GM21723 (cell line): ENCODE measurements at regions not wholly inside any gene's neighbourhood (a gene's known extent, or its start where the extent isn't known, plus 50 kb on each side); places are given as distances from the start of the nearest gene placed in this dataset.

Experiments used
- ATAC-seq: cut with Tn5 transposase; IDR thresholded peaks from one replicate; pipeline ENCODE4 v1.9.1; 2021; ENCODE audit warnings: mild to moderate bottlenecking, moderate library complexity; ENCODE audit not compliant: unreplicated experiment

GRCh38 chr11:106212081-106212480 lies 134.6 kb downstream of the AASDHPPT start:
- ATAC-seq = no peak

- no peak for ATAC-seq
Observed at GRCh38 chr11:106216281-106216680, 138.8 kb downstream of the AASDHPPT start.

- no peak for ATAC-seq
Observed at GRCh38 chr11:106217456-106217855, 140.0 kb downstream of the AASDHPPT start.

- ATAC-seq = no peak
Observed at GRCh38 chr11:106218106-106218505, 140.6 kb downstream of the AASDHPPT start.

GRCh38 chr11:106222626-106223025 lies 145.2 kb downstream of the AASDHPPT start:
- no peak for ATAC-seq

- ATAC-seq = no peak
Observed at GRCh38 chr11:106224172-106224571, 146.7 kb downstream of the AASDHPPT start.

GRCh38 chr11:106228996-106229395 lies 151.5 kb downstream of the AASDHPPT start:
- no peak for ATAC-seq

- no peak for ATAC-seq
Observed at GRCh38 chr11:106231591-106231990, 154.1 kb downstream of the AASDHPPT start.

GRCh38 chr11:106233191-106233590 lies 155.7 kb downstream of the AASDHPPT start:
- no peak for ATAC-seq

- peak; percentile 47 for ATAC-seq
Observed at GRCh38 chr11:106234794-106235193, 157.3 kb downstream of the AASDHPPT start.

GRCh38 chr11:106236295-106236694 lies 158.8 kb downstream of the AASDHPPT start:
- no peak for ATAC-seq

- no peak for ATAC-seq
Observed at GRCh38 chr11:106238704-106239360, 161.4 kb downstream of the AASDHPPT start.

- no peak for ATAC-seq
Observed at GRCh38 chr11:106241601-106242257, 164.3 kb downstream of the AASDHPPT start.

GRCh38 chr11:106242718-106243415 lies 165.4 kb downstream of the AASDHPPT start:
- ATAC-seq = no peak

GRCh38 chr11:106246495-106246894 lies 169.0 kb downstream of the AASDHPPT start:
- ATAC-seq = no peak

GRCh38 chr11:106249617-106250239 lies 172.3 kb downstream of the AASDHPPT start:
- ATAC-seq = no peak

- no peak for ATAC-seq
Observed at GRCh38 chr11:106262852-106263251, 185.4 kb downstream of the AASDHPPT start.

- no peak for ATAC-seq
Observed at GRCh38 chr11:106263527-106263926, 186.1 kb downstream of the AASDHPPT start.

- ATAC-seq = no peak
Observed at GRCh38 chr11:106271086-106271485, 193.6 kb downstream of the AASDHPPT start.

GRCh38 chr11:106271686-106272085 lies 194.2 kb downstream of the AASDHPPT start:
- ATAC-seq = no peak

GRCh38 chr11:106275151-106275550 lies 197.7 kb downstream of the AASDHPPT start:
- ATAC-seq = no peak

GRCh38 chr11:106276126-106276525 lies 198.7 kb downstream of the AASDHPPT start:
- no peak for ATAC-seq
